ENCODE measurements at regions not wholly inside any gene's neighbourhood (a gene's known extent, or its start where the extent isn't known, plus 50 kb on each side); places are given as distances from the start of the nearest gene placed in this dataset.
"Not testable (repeated sequence)": the region's sequence is repeated elsewhere in the genome, so short reads cannot be mapped to it uniquely, and the experiment has no call there.

- H3K9ac ChIP-seq (ENCODE audit: low read length): no peak overlapping the region
- no peak for DNase-seq (ENCODE audit: low read depth)
- no peak overlapping the region for H3K4me3 ChIP-seq (ENCODE audit: low read length)
- H3K27me3 ChIP-seq (replicated peaks; ENCODE audit: control insufficient read depth, insufficient read depth, low read length): no peaks in the 10 kb centered on the region
- H3K4me1 ChIP-seq (ENCODE audit: control insufficient read depth, insufficient read depth, low read length): no peaks in the 10 kb centered on the region
- no peaks in the 10 kb centered on the region for H3K9me3 ChIP-seq (ENCODE audit: control insufficient read depth, low read length)
- no peaks in the 10 kb centered on the region for H3K36me3 ChIP-seq (ENCODE audit: control insufficient read depth, insufficient read depth, low read length, severe bottlenecking)
Measured at GRCh38 chr6:11942185-11942864, 69.8 kb upstream of the HIVEP1 start.

GRCh38 chr6:11940532-11941166, 71.5 kb upstream of the HIVEP1 start:
- H3K4me3 ChIP-seq (ENCODE audit: low read length); H3K27me3 ChIP-seq (replicated peaks; ENCODE audit: control insufficient read depth, insufficient read depth, low read length); H3K4me1 ChIP-seq (ENCODE audit: control insufficient read depth, insufficient read depth, low read length); H3K9me3 ChIP-seq (ENCODE audit: control insufficient read depth, low read length); DNase-seq (ENCODE audit: low read depth); H3K9ac ChIP-seq (ENCODE audit: low read length); H3K36me3 ChIP-seq (ENCODE audit: control insufficient read depth, insufficient read depth, low read length, severe bottlenecking): not testable (repeated sequence)

- no peak overlapping the region for H3K4me3 ChIP-seq (ENCODE audit: low read length)
- H3K36me3 ChIP-seq (ENCODE audit: control insufficient read depth, insufficient read depth, low read length, severe bottlenecking): no peaks in the 10 kb centered on the region
- no peaks in the 10 kb centered on the region for H3K9me3 ChIP-seq (ENCODE audit: control insufficient read depth, low read length)
- H3K4me1 ChIP-seq (ENCODE audit: control insufficient read depth, insufficient read depth, low read length): no peaks in the 10 kb centered on the region
- no peak overlapping the region for H3K9ac ChIP-seq (ENCODE audit: low read length)
- no peak for DNase-seq (ENCODE audit: low read depth)
- no peaks in the 10 kb centered on the region for H3K27me3 ChIP-seq (replicated peaks; ENCODE audit: control insufficient read depth, insufficient read depth, low read length)
Measured at GRCh38 chr6:11938285-11938890, 73.7 kb upstream of the HIVEP1 start.

DNA sequence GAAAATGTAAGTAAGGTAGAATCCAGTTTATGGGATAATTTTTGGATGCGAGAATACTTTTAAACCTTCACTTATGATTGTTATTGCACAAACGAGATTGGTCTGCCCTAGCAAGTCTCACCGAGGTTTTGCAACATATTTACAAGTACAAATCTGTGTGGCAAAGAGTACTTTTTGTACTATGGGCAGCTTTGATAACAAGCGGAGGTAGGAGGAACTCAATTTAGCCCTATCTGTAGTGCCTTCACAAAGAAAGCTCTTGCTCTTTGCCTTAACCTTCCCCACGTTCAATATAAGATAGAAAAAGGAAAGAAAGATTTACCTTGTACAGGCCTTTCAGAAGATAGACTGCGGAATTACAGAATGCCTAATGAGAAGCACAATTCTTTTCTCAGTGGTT, 77.5 kb upstream of the HIVEP1 start:
- Histone ChIP-seq H3K9me3 (ENCODE audit: control insufficient read depth, low read length) (no peaks in the 10 kb centered on the region), H3K4me1 (ENCODE audit: control insufficient read depth, insufficient read depth, low read length) (no peaks in the 10 kb centered on the region), H3K9ac (ENCODE audit: low read length) (no peak overlapping the region), H3K4me3 (ENCODE audit: low read length) (no peak overlapping the region), H3K27me3 (replicated peaks; ENCODE audit: control insufficient read depth, insufficient read depth, low read length) (no peaks in the 10 kb centered on the region), H3K36me3 (ENCODE audit: control insufficient read depth, insufficient read depth, low read length, severe bottlenecking) (no peaks in the 10 kb centered on the region)
- DNase-seq (ENCODE audit: low read depth): no peak

- not testable (repeated sequence) for H3K9ac ChIP-seq (ENCODE audit: low read length); DNase-seq (ENCODE audit: low read depth); H3K36me3 ChIP-seq (ENCODE audit: control insufficient read depth, insufficient read depth, low read length, severe bottlenecking); H3K4me3 ChIP-seq (ENCODE audit: low read length); H3K9me3 ChIP-seq (ENCODE audit: control insufficient read depth, low read length); H3K4me1 ChIP-seq (ENCODE audit: control insufficient read depth, insufficient read depth, low read length); H3K27me3 ChIP-seq (replicated peaks; ENCODE audit: control insufficient read depth, insufficient read depth, low read length)
Measured at GRCh38 chr6:11932892-11933291, 79.2 kb upstream of the HIVEP1 start.

- Histone ChIP-seq H3K9ac (ENCODE audit: low read length) (no peak overlapping the region), H3K27me3 (replicated peaks; ENCODE audit: control insufficient read depth, insufficient read depth, low read length) (no peaks in the 10 kb centered on the region), H3K4me3 (ENCODE audit: low read length) (no peak overlapping the region), H3K4me1 (ENCODE audit: control insufficient read depth, insufficient read depth, low read length) (no peaks in the 10 kb centered on the region), H3K9me3 (ENCODE audit: control insufficient read depth, low read length) (no peaks in the 10 kb centered on the region), H3K36me3 (ENCODE audit: control insufficient read depth, insufficient read depth, low read length, severe bottlenecking) (no peaks in the 10 kb centered on the region)
- no peak for DNase-seq (ENCODE audit: low read depth)
Measured at GRCh38 chr6:11931296-11932035, 80.6 kb upstream of the HIVEP1 start.

DNA sequence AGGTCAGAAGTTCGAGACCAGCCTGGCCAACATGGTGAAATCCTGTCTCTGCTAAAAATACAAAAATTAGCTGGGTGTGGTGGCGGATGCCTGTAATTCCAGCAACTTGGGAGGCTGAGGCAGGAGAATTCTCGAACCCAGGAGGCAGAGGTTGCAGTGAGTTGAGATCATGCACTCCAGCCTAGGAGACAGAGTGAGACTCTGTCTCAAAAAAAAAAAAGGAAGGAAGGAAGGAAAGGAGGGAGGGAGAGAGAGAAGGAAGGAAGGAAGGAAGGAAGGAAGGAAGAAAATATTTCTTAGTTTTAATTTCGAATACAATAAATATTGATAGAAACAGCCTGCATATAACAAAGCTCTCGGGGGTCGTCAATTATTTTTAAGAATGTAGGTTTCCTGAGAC, 81.3 kb upstream of the HIVEP1 start:
- H3K9me3 ChIP-seq (ENCODE audit: control insufficient read depth, low read length); H3K9ac ChIP-seq (ENCODE audit: low read length); H3K4me3 ChIP-seq (ENCODE audit: low read length); H3K4me1 ChIP-seq (ENCODE audit: control insufficient read depth, insufficient read depth, low read length); DNase-seq (ENCODE audit: low read depth); H3K27me3 ChIP-seq (replicated peaks; ENCODE audit: control insufficient read depth, insufficient read depth, low read length); H3K36me3 ChIP-seq (ENCODE audit: control insufficient read depth, insufficient read depth, low read length, severe bottlenecking): not testable (repeated sequence)

DNA sequence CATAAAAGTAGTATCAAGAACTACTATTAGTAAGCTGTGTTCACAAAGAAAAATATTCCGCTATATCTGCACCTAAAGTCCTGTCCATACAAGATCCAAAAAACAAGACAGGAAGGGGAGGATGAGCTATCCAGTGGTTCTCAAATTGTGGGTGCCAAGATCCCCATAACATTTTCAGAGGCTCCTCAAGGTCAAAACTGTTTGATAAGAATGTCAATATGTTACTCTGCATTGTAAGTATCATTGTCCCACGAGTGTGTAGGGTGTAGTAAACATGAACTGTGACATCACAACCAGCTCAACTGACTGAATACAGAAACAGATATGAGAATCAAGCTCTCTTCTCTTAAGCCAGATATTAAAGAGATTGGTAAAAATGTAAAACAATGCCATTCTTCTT, 81.9 kb upstream of the HIVEP1 start:
- no peak overlapping the region for H3K9ac ChIP-seq (ENCODE audit: low read length)
- no peaks in the 10 kb centered on the region for H3K9me3 ChIP-seq (ENCODE audit: control insufficient read depth, low read length)
- H3K4me3 ChIP-seq (ENCODE audit: low read length): no peak overlapping the region
- DNase-seq (ENCODE audit: low read depth): no peak
- no peaks in the 10 kb centered on the region for H3K4me1 ChIP-seq (ENCODE audit: control insufficient read depth, insufficient read depth, low read length)
- H3K27me3 ChIP-seq (replicated peaks; ENCODE audit: control insufficient read depth, insufficient read depth, low read length): no peaks in the 10 kb centered on the region
- no peaks in the 10 kb centered on the region for H3K36me3 ChIP-seq (ENCODE audit: control insufficient read depth, insufficient read depth, low read length, severe bottlenecking)

- Histone ChIP-seq H3K9me3 (ENCODE audit: control insufficient read depth, low read length) (no peaks in the 10 kb centered on the region), H3K4me3 (ENCODE audit: low read length) (no peak overlapping the region), H3K9ac (ENCODE audit: low read length) (no peak overlapping the region), H3K36me3 (ENCODE audit: control insufficient read depth, insufficient read depth, low read length, severe bottlenecking) (no peaks in the 10 kb centered on the region), H3K27me3 (replicated peaks; ENCODE audit: control insufficient read depth, insufficient read depth, low read length) (no peaks in the 10 kb centered on the region), H3K4me1 (ENCODE audit: control insufficient read depth, insufficient read depth, low read length) (no peaks in the 10 kb centered on the region)
- no peak for DNase-seq (ENCODE audit: low read depth)
Measured at GRCh38 chr6:11929241-11929835, 82.8 kb upstream of the HIVEP1 start.

DNA sequence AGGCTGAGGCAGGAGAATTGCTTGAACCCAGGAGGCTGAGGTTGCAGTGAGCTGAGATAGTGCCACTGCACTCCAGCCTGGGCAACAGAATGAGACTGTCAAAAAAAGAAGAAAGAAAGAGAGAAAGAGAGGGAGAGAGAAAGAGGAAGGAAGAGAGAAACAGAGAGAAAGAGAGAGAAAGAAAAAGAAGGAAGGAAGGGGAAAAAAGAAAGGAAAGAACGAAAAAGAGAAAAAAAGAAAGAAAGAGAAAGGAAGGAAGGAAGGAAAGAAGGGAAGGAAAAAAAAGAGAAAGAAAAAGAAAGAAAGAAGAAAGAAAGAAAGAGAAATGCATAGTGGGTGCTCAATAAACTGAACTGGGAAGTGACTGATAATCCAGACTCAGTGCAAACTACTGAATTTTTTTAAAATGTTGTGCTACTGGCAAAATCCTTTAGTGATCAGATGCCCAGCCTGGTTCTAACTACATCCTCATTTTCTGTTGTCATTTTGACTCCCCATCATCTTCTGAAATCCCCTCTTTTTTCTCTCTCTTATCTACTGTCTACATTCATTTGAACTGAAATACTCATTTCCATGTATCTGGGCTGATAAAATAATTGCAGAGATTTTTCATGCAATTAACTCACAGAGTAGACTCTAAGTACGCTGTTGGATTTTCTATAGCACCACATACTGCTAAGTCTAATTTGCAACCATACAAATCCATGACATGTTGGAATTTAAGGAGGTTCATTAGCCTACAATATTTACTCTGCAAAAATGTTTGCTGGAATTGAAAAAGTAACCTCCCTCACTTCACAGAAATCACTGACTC, 85.3 kb upstream of the HIVEP1 start:
- Histone ChIP-seq H3K4me3 (ENCODE audit: low read length) (no peak overlapping the region), H3K4me1 (ENCODE audit: control insufficient read depth, insufficient read depth, low read length) (peaks cover under 1% of the 10 kb centered on the region), H3K36me3 (ENCODE audit: control insufficient read depth, insufficient read depth, low read length, severe bottlenecking) (no peaks in the 10 kb centered on the region), H3K27me3 (replicated peaks; ENCODE audit: control insufficient read depth, insufficient read depth, low read length) (no peaks in the 10 kb centered on the region), H3K9me3 (ENCODE audit: control insufficient read depth, low read length) (no peaks in the 10 kb centered on the region), H3K9ac (ENCODE audit: low read length) (no peak overlapping the region)
- DNase-seq (ENCODE audit: low read depth): no peak

All from adipocyte (in vitro differentiated cells).